ENCODE measurements at regions not wholly inside any gene's neighbourhood (a gene's known extent, or its start where the extent isn't known, plus 50 kb on each side); places are given as distances from the start of the nearest gene placed in this dataset.

DNA sequence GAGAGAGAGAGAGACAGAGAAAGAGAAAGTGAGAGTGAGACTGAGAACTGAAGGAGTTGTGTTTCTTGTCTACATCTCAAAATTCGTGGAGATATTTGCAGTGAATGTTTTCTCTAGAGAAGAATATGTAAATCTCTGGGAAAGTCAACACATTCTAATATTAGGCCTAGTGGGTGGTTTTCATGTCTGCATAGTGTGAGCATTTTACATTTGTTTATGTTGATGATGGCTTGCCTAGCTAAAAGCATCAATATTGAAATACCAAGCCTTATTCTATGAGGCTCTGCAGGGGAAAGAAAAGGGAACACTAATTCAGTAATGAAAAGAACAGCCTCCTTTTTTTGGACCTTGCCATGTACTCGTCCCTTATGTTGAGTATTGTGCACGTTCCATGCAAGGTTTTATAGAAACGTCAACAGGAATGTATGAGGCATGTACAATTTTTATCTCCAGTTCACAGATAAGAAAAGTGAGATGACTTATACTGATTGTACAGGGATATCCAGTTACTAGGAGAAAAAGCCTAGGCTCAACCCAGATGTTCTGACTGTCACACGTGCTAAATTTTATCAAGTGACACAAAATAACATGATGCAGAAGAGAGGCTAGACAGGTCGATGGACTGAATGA lies 1288.9 kb upstream of the SLC10A2 start:
- no TSS peak for BruUV-seq (replicated peaks)
- TF ChIP-seq CTCF (conservative IDR thresholded peaks at IDR 0.05; ENCODE audit: low read length) (no peak), EZH2phosphoT487 (IDR thresholded peaks at IDR 0.05; ENCODE audit: borderline replicate concordance, low read depth, low read length) (no peak)
- H3K4me3 ChIP-seq (ENCODE audit: low read depth, low read length, poor library complexity, severe bottlenecking), result no peak overlapping the region
- no peak overlapping the region for H2AFZ ChIP-seq (ENCODE audit: low read length)
- H4K20me1 ChIP-seq (ENCODE audit: insufficient read depth, low read length), result no peaks in the 10 kb centered on the region
- no peaks in the 10 kb centered on the region for H3K9me2 ChIP-seq (ENCODE audit: insufficient read depth, low read length)
- no peak overlapping the region for H3K4me2 ChIP-seq (ENCODE audit: low read length)
- no peaks in the 10 kb centered on the region for H3K79me2 ChIP-seq (ENCODE audit: insufficient read depth, low read depth, low read length)
- H3K4me1 ChIP-seq (ENCODE audit: insufficient read depth, low read length, poor library complexity, severe bottlenecking), result no peaks in the 10 kb centered on the region
- ChIA-PET CTCF (ENCODE audit: unreplicated experiment) (no interaction called here), POLR2A (no interaction called here)
- no peak for DNase-seq (ENCODE audit: low spot score)
- no peaks in the 10 kb centered on the region for H3K9me3 ChIP-seq (ENCODE audit: low read length)
- intact Hi-C loops (cut with micrococcal nuclease; ENCODE audit: unreplicated experiment), result no loop called here
- no peak overlapping the region for H3K27ac ChIP-seq (ENCODE audit: low read depth, low read length, poor library complexity, severe bottlenecking)
- no peaks in the 10 kb centered on the region for H3K36me3 ChIP-seq (ENCODE audit: insufficient read depth, low read length)

DNA sequence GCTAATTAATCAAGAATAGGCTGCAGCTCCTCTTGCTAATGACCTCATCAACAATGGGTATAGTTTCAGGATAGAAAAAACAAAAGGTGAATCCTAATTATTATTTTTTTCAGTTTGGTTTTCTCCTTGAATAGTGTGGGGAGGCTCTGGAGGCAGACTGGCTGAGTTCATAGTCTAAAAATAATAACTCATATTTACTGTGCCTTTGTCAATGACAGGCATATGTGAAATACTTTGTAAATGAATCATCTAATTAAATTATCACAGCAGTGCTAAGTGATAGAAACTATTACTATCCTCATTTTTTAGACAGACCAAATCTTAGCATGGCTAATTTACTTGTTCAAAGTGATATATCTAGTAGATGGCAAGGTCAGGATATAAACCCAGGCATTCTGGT lies 1261.0 kb upstream of the SLC10A2 start:
- Histone ChIP-seq H3K36me3 (ENCODE audit: insufficient read depth, low read length) (no peaks in the 10 kb centered on the region), H2AFZ (ENCODE audit: low read length) (no peak overlapping the region), H3K4me2 (ENCODE audit: low read length) (no peak overlapping the region), H3K9me2 (ENCODE audit: insufficient read depth, low read length) (no peaks in the 10 kb centered on the region), H3K9me3 (ENCODE audit: low read length) (no peaks in the 10 kb centered on the region), H3K4me3 (ENCODE audit: low read depth, low read length, poor library complexity, severe bottlenecking) (no peak overlapping the region), H4K20me1 (ENCODE audit: insufficient read depth, low read length) (no peaks in the 10 kb centered on the region), H3K79me2 (ENCODE audit: insufficient read depth, low read depth, low read length) (no peaks in the 10 kb centered on the region), H3K4me1 (ENCODE audit: insufficient read depth, low read length, poor library complexity, severe bottlenecking) (no peaks in the 10 kb centered on the region), H3K27ac (ENCODE audit: low read depth, low read length, poor library complexity, severe bottlenecking) (no peak overlapping the region)
- intact Hi-C loops (cut with micrococcal nuclease; ENCODE audit: unreplicated experiment), result no loop called here
- CTCF ChIA-PET (ENCODE audit: unreplicated experiment), result no interaction called here
- TF ChIP-seq EZH2phosphoT487 (IDR thresholded peaks at IDR 0.05; ENCODE audit: borderline replicate concordance, low read depth, low read length) (no peak), CTCF (conservative IDR thresholded peaks at IDR 0.05; ENCODE audit: low read length) (no peak)
- no peak for DNase-seq (ENCODE audit: low spot score)
- POLR2A ChIA-PET, result interaction anchor here (0.6 kb wide), 1 partner anchor 1004 kb away, joined by 4 read pairs; no protein-coding TSS in a partner anchor
- BruUV-seq (replicated peaks), result no TSS peak

DNA sequence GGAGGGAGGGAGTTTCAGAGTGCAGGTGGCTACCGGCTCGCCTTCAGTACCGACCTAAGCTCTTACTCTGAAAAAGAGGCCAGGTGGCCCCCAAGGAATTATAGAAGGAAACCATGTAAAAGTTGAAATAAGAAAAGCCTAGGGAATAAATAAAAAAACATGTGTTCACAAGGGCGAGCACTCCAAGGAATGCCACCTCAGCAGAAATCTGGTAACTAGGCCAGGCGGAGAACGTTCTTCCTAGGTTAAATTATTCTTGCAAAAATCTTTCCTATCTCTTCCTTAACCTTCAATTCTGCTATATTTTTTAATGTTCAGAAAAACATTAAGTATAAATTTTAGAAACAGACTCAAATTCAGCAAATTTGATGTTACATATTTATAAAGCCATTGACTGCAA lies 1260.3 kb upstream of the SLC10A2 start:
- intact Hi-C loops (cut with micrococcal nuclease; ENCODE audit: unreplicated experiment), result no loop called here
- DNase-seq (ENCODE audit: low spot score), result no peak
- H3K79me2 ChIP-seq (ENCODE audit: insufficient read depth, low read depth, low read length), result no peaks in the 10 kb centered on the region
- no peaks in the 10 kb centered on the region for H3K36me3 ChIP-seq (ENCODE audit: insufficient read depth, low read length)
- H3K9me2 ChIP-seq (ENCODE audit: insufficient read depth, low read length), result no peaks in the 10 kb centered on the region
- POLR2A ChIA-PET, result no interaction called here
- CTCF ChIA-PET (ENCODE audit: unreplicated experiment), result no interaction called here
- H4K20me1 ChIP-seq (ENCODE audit: insufficient read depth, low read length), result no peaks in the 10 kb centered on the region
- H3K27ac ChIP-seq (ENCODE audit: low read depth, low read length, poor library complexity, severe bottlenecking), result no peak overlapping the region
- no peaks in the 10 kb centered on the region for H3K4me1 ChIP-seq (ENCODE audit: insufficient read depth, low read length, poor library complexity, severe bottlenecking)
- no TSS peak for BruUV-seq (replicated peaks)
- no peak overlapping the region for H3K4me3 ChIP-seq (ENCODE audit: low read depth, low read length, poor library complexity, severe bottlenecking)
- H3K9me3 ChIP-seq (ENCODE audit: low read length), result no peaks in the 10 kb centered on the region
- TF ChIP-seq CTCF (conservative IDR thresholded peaks at IDR 0.05; ENCODE audit: low read length) (no peak), EZH2phosphoT487 (IDR thresholded peaks at IDR 0.05; ENCODE audit: borderline replicate concordance, low read depth, low read length) (no peak)
- no peak overlapping the region for H2AFZ ChIP-seq (ENCODE audit: low read length)
- H3K4me2 ChIP-seq (ENCODE audit: low read length), result no peak overlapping the region

Data from OCI-LY7 (cell line).